ENCODE measurements at regions not wholly inside any gene's neighbourhood (a gene's known extent, or its start where the extent isn't known, plus 50 kb on each side); places are given as distances from the start of the nearest gene placed in this dataset.

DNA sequence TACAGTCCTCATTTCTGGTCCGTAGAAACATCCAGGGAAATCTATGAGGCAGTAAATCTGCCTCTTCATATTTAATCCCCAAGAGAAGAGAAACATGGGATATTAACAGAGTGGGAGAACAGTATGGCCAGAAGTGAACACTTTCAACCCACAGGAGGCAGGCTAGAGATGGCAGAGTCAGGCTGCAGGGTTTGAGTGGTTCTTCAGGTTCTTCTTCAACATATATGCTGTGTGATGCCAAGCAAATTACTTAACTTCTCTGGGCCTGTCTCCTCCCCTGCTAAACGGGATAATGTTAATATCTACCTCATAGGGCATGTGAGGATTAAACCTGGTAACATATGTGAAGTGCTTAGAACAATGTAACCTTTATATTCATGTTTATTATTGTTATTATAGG lies 321.8 kb downstream of the PSAT1 start:
- TF ChIP-seq, protein P1, sequence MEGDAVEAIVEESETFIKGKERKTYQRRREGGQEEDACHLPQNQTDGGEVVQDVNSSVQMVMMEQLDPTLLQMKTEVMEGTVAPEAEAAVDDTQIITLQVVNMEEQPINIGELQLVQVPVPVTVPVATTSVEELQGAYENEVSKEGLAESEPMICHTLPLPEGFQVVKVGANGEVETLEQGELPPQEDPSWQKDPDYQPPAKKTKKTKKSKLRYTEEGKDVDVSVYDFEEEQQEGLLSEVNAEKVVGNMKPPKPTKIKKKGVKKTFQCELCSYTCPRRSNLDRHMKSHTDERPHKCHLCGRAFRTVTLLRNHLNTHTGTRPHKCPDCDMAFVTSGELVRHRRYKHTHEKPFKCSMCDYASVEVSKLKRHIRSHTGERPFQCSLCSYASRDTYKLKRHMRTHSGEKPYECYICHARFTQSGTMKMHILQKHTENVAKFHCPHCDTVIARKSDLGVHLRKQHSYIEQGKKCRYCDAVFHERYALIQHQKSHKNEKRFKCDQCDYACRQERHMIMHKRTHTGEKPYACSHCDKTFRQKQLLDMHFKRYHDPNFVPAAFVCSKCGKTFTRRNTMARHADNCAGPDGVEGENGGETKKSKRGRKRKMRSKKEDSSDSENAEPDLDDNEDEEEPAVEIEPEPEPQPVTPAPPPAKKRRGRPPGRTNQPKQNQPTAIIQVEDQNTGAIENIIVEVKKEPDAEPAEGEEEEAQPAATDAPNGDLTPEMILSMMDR (conservative IDR thresholded peaks at IDR 0.05 in 1 of 2, IDR thresholded peaks at IDR 0.05 in 1 of 2; ENCODE audit: low read depth in 1 of 2, low read length in 2 of 2), result no peak
- TF ChIP-seq EZH2 (IDR thresholded peaks at IDR 0.05; ENCODE audit: low read length, missing control alignments), result no peak
